Neural progenitor cell (in vitro differentiated cells): ENCODE measurements at regions not wholly inside any gene's neighbourhood (a gene's known extent, or its start where the extent isn't known, plus 50 kb on each side); places are given as distances from the start of the nearest gene placed in this dataset.

Source experiments
- CTCF ChIP-seq: fragments of 200-600 bp; sonication (generic); IDR thresholded peaks from 2 replicates; pipeline ENCODE4 v1.5.1; 2017; ENCODE audit warnings: antibody characterized with exemption, mild to moderate bottlenecking
- EZH2 ChIP-seq: fragments of 200-600 bp; sonication (generic); IDR thresholded peaks from 2 replicates; pipeline ENCODE4 v1.6.1; 2017; ENCODE audit warnings: antibody characterized with exemption, mild to moderate bottlenecking, moderate library complexity

GRCh38 chr3:163832547-163832946 lies 1245.7 kb downstream of the SI start:
- TF ChIP-seq EZH2 (no peak), CTCF (no peak)
